ENCODE measurements at regions not wholly inside any gene's neighbourhood (a gene's known extent, or its start where the extent isn't known, plus 50 kb on each side); places are given as distances from the start of the nearest gene placed in this dataset.

DNA sequence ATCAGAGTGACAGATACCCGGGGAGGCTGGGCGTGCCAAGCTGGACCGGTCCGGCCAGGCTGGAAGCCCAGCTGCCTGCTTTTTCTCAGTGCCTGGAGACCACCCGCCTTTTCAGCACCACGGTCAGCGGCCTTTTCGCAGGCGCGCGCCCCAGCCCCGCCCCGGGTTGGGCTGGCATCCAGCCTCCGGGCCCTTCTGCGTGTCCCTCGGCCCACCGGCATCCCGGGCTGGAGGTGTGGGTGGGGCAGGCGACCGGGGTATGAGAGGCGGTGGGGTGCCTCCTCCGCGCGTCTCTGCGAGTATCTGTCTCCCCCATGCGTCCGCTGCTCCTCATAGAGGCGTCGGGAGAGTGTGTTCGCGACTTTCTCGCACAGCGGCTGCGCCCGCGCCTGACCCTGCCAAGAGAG, 102.5 kb downstream of the MRM1 start (continued):
- TF ChIP-seq, protein P1, sequence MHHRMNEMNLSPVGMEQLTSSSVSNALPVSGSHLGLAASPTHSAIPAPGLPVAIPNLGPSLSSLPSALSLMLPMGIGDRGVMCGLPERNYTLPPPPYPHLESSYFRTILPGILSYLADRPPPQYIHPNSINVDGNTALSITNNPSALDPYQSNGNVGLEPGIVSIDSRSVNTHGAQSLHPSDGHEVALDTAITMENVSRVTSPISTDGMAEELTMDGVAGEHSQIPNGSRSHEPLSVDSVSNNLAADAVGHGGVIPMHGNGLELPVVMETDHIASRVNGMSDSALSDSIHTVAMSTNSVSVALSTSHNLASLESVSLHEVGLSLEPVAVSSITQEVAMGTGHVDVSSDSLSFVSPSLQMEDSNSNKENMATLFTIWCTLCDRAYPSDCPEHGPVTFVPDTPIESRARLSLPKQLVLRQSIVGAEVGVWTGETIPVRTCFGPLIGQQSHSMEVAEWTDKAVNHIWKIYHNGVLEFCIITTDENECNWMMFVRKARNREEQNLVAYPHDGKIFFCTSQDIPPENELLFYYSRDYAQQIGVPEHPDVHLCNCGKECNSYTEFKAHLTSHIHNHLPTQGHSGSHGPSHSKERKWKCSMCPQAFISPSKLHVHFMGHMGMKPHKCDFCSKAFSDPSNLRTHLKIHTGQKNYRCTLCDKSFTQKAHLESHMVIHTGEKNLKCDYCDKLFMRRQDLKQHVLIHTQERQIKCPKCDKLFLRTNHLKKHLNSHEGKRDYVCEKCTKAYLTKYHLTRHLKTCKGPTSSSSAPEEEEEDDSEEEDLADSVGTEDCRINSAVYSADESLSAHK (tag by site-specific recombination; IDR thresholded peaks at IDR 0.05), result no peak
- TF ChIP-seq ZNF701 (tag by site-specific recombination; IDR thresholded peaks at IDR 0.05), result no peak

DNA sequence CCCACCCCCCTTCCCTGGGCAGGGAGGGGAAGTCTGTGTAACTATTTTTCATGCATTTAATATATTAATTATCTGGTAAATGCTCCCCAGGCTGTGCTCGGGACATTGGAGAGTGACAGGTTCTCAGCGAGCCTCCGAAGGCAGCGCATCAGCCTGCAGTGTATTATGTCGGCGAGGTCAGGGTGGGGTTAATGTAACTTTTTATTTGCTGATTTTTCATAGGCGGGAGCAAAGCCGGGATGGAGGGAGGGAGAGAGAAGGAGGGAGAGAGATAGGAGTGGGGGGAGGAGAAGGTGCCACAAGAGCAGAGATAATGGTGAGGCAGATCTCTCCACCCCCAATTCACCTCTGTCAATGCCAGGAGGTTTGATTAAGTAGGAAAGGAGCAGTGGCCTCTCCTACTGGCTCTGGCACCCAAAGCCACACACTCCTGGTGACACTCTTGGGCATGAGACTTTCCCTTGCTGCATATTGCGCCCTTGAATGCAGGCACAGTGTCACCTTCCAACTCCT, 104.0 kb downstream of the MRM1 start:
- Histone ChIP-seq H3K27ac (ENCODE audit: extremely low read depth, low read depth, low read length) (no peak overlapping the region), H3K4me1 (ENCODE audit: control insufficient read depth, insufficient read depth, low read length) (no peaks in the 10 kb centered on the region), H3K36me3 (ENCODE audit: control insufficient read depth in 2 of 2, insufficient read depth in 1 of 2, low read length in 2 of 2) (no peaks in the 10 kb centered on the region), H3K9me3 (ENCODE audit: control insufficient read depth, insufficient read depth, low read depth, low read length) (no peaks in the 10 kb centered on the region), H3K4me3 (ENCODE audit: low read depth, low read length) (no peak overlapping the region)
- POLR2A ChIA-PET, result no interaction called here
- CTCF ChIA-PET, result interaction anchor here (0.7 to 3.1 kb wide), 7 partner anchors 11 to 343 kb away, joined by 3 to 25 read pairs (median 3); no protein-coding TSS in a partner anchor
- TF ChIP-seq ZNF561 (tag by site-specific recombination; IDR thresholded peaks at IDR 0.05; ENCODE audit: borderline replicate concordance), result no peak
- TF ChIP-seq, protein P2, sequence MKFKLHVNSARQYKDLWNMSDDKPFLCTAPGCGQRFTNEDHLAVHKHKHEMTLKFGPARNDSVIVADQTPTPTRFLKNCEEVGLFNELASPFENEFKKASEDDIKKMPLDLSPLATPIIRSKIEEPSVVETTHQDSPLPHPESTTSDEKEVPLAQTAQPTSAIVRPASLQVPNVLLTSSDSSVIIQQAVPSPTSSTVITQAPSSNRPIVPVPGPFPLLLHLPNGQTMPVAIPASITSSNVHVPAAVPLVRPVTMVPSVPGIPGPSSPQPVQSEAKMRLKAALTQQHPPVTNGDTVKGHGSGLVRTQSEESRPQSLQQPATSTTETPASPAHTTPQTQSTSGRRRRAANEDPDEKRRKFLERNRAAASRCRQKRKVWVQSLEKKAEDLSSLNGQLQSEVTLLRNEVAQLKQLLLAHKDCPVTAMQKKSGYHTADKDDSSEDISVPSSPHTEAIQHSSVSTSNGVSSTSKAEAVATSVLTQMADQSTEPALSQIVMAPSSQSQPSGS (tag by site-specific recombination; IDR thresholded peaks at IDR 0.05; ENCODE audit: low read depth), result no peak
- no peak for TF ChIP-seq ZNF324 (tag by site-specific recombination; IDR thresholded peaks at IDR 0.05)
- no peak for TF ChIP-seq ZNF132 (tag by site-specific recombination; IDR thresholded peaks at IDR 0.05; ENCODE audit: borderline replicate concordance)
- TF ChIP-seq ZBTB1 (tag by site-specific recombination; IDR thresholded peaks at IDR 0.05), result no peak
- TF ChIP-seq, protein P3, sequence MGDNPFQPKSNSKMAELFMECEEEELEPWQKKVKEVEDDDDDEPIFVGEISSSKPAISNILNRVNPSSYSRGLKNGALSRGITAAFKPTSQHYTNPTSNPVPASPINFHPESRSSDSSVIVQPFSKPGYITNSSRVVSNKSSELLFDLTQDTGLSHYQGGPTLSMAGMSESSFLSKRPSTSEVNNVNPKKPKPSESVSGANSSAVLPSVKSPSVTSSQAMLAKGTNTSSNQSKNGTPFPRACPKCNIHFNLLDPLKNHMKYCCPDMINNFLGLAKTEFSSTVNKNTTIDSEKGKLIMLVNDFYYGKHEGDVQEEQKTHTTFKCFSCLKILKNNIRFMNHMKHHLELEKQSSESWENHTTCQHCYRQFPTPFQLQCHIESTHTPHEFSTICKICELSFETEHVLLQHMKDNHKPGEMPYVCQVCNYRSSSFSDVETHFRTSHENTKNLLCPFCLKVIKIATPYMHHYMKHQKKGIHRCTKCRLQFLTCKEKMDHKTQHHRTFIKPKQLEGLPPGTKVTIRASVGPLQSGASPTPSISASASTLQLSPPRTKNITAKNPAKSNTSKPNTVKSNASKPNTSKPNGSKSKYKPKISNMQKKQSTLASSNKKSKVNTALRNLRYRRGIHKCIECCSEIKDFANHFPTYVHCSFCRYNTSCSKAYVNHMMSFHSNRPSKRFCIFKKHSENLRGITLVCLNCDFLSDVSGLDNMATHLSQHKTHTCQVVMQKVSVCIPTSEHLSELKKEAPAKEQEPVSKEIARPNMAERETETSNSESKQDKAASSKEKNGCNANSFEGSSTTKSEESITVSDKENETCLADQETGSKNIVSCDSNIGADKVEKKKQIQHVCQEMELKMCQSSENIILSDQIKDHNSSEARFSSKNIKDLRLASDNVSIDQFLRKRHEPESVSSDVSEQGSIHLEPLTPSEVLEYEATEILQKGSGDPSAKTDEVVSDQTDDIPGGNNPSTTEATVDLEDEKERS (tag by site-specific recombination; IDR thresholded peaks at IDR 0.05), result no peak
- TF ChIP-seq, protein P4, sequence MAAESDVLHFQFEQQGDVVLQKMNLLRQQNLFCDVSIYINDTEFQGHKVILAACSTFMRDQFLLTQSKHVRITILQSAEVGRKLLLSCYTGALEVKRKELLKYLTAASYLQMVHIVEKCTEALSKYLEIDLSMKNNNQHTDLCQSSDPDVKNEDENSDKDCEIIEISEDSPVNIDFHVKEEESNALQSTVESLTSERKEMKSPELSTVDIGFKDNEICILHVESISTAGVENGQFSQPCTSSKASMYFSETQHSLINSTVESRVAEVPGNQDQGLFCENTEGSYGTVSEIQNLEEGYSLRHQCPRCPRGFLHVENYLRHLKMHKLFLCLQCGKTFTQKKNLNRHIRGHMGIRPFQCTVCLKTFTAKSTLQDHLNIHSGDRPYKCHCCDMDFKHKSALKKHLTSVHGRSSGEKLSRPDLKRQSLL (tag by site-specific recombination; IDR thresholded peaks at IDR 0.05), result no peak
- TF ChIP-seq ZNF10 (tag by site-specific recombination; IDR thresholded peaks at IDR 0.05), result no peak

DNA sequence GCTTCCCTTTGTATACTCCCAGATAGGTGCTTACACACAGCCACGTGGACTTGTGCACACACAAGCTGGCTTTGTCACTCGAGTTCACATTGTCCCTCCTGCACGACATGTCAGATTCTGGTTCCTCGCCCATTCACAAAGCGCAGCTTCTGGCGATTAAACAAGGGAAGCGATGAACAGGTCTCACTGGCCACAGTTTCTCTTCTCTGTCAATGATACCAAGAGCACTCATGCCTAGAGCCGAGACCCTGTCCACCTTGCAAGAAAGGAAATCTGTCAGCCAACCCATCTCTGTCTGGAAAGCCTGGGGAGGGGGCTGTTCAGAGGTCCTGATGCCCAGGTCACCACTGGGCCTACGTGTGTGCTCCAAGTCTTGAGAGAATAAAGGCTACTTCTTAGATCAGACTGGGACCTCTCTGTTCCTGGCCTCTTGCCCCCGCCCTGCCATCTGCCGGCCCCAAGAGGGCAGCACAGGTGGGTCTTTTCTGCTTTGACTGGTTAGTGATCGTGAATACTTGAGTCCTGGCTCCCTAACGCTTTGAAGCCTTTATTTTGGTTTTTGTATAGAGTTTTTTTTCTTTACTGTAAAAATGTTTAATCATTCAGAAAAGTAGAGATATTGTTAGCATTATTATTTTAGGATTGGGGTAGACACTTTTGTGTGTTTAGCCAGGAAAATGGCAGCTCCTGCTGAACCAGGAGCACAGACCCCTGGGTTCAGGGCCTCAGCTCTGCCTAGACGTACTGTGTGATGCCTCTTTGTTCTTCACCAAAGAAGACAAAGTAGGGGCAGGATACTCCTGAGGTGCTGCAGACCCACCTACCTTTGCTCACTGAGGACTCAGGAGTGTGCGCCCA, 104.7 kb downstream of the MRM1 start:
- no peak overlapping the region for H3K4me3 ChIP-seq (ENCODE audit: low read depth, low read length)
- CTCF ChIA-PET, result interaction anchor here (0.5 to 3.1 kb wide), 21 partner anchors 8 to 343 kb away, joined by 3 to 25 read pairs (median 3); no protein-coding TSS in a partner anchor
- POLR2A ChIA-PET, result no interaction called here
- TF ChIP-seq ZSCAN23 (tag by site-specific recombination; IDR thresholded peaks at IDR 0.05), result no peak
- TF ChIP-seq ZFHX2 (tag by site-specific recombination; conservative IDR thresholded peaks at IDR 0.05), result no peak
- TF ChIP-seq SETDB1 (IDR thresholded peaks at IDR 0.05; ENCODE audit: insufficient read length, low read length), result no peak
- no peak for TF ChIP-seq ZNF37A (tag by site-specific recombination; IDR thresholded peaks at IDR 0.05)
- TF ChIP-seq ZNF660 (tag by site-specific recombination; IDR thresholded peaks at IDR 0.05), result no peak
- no peak for TF ChIP-seq ZNF426 (tag by site-specific recombination; IDR thresholded peaks at IDR 0.05)
- TF ChIP-seq ZNF311 (tag by site-specific recombination; IDR thresholded peaks at IDR 0.05; ENCODE audit: borderline replicate concordance), result no peak
- TF ChIP-seq, protein P5, sequence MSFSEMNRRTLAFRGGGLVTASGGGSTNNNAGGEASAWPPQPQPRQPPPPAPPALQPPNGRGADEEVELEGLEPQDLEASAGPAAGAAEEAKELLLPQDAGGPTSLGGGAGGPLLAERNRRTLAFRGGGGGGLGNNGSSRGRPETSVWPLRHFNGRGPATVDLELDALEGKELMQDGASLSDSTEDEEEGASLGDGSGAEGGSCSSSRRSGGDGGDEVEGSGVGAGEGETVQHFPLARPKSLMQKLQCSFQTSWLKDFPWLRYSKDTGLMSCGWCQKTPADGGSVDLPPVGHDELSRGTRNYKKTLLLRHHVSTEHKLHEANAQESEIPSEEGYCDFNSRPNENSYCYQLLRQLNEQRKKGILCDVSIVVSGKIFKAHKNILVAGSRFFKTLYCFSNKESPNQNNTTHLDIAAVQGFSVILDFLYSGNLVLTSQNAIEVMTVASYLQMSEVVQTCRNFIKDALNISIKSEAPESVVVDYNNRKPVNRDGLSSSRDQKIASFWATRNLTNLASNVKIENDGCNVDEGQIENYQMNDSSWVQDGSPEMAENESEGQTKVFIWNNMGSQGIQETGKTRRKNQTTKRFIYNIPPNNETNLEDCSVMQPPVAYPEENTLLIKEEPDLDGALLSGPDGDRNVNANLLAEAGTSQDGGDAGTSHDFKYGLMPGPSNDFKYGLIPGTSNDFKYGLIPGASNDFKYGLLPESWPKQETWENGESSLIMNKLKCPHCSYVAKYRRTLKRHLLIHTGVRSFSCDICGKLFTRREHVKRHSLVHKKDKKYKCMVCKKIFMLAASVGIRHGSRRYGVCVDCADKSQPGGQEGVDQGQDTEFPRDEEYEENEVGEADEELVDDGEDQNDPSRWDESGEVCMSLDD (tag by site-specific recombination; IDR thresholded peaks at IDR 0.05), result no peak
- TF ChIP-seq ZNF16 (tag by site-specific recombination; IDR thresholded peaks at IDR 0.05; ENCODE audit: low read depth), result no peak

More for the DNA sequence above, 104.7 kb downstream of the MRM1 start:
- Histone ChIP-seq H3K4me1 (ENCODE audit: control insufficient read depth, insufficient read depth, low read length) (peaks cover 3% of the 10 kb centered on the region; the same call in 1 of the 2 replicates), H3K36me3 (ENCODE audit: control insufficient read depth in 2 of 2, insufficient read depth in 1 of 2, low read length in 2 of 2) (no peaks in the 10 kb centered on the region), H3K27ac (ENCODE audit: extremely low read depth, low read depth, low read length) (no peak overlapping the region), H3K9me3 (ENCODE audit: control insufficient read depth, insufficient read depth, low read depth, low read length) (no peaks in the 10 kb centered on the region)

Measured in HEK293 (cell line).